ENCODE measurements at regions not wholly inside any gene's neighbourhood (a gene's known extent, or its start where the extent isn't known, plus 50 kb on each side); places are given as distances from the start of the nearest gene placed in this dataset.

DNA sequence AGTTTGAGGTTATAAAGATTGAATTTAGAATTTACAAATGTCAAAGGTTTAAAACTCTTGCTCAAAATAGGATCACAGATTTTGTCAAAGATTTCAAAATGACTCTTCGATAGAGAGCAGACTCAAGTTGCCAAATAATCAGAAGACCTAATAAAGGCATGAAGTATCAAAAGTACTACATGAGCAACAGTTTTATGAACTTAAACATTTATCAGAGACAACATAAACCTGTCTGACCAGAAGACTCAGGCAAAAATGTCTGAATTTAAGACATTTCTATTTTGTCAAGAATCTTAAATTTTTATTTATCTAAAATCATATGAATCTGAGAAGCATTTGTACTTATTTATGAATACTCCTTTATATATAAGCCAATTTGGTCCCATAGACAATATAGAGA, 330.9 kb downstream of the PTPRU start:
- no peaks in the 10 kb centered on the region for H3K4me1 ChIP-seq (ENCODE audit: control insufficient read depth in 1 of 2, insufficient read depth in 1 of 2, low read depth in 1 of 2, low read length in 1 of 2)
- H3K9me3 ChIP-seq = no peaks in the 10 kb centered on the region
- no peaks in the 10 kb centered on the region for H3K36me3 ChIP-seq
- H3K4me3 ChIP-seq (ENCODE audit: low read depth in 1 of 2, low read length in 1 of 2) = no peak overlapping the region
- H3K27ac ChIP-seq = no peak overlapping the region
- TF ChIP-seq, protein P1, sequence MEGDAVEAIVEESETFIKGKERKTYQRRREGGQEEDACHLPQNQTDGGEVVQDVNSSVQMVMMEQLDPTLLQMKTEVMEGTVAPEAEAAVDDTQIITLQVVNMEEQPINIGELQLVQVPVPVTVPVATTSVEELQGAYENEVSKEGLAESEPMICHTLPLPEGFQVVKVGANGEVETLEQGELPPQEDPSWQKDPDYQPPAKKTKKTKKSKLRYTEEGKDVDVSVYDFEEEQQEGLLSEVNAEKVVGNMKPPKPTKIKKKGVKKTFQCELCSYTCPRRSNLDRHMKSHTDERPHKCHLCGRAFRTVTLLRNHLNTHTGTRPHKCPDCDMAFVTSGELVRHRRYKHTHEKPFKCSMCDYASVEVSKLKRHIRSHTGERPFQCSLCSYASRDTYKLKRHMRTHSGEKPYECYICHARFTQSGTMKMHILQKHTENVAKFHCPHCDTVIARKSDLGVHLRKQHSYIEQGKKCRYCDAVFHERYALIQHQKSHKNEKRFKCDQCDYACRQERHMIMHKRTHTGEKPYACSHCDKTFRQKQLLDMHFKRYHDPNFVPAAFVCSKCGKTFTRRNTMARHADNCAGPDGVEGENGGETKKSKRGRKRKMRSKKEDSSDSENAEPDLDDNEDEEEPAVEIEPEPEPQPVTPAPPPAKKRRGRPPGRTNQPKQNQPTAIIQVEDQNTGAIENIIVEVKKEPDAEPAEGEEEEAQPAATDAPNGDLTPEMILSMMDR (IDR thresholded peaks at IDR 0.05) = no peak
- no peaks in the 10 kb centered on the region for H3K27me3 ChIP-seq

DNA sequence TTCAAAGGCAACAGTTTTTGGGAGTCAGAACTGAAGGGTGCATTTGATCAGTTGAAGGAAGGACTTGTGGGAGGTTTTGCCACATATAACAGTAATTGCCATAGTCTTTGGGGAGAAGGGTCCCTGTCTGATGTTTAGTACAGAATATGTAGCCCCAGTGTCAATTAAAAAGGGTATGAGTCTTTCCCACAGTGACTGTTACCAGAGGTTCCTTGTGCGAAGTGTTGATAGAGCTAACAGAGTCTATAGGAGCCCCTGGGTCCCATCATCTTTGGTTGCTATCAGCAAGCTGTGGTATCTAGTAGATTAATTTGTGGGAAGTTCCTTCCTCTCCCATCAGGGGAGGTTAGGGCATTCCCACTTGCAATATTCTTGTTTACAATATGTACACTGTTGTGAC, 329.2 kb downstream of the PTPRU start:
- Histone ChIP-seq H3K27ac (no peak overlapping the region), H3K9me3 (no peaks in the 10 kb centered on the region), H3K4me3 (ENCODE audit: low read depth in 1 of 2, low read length in 1 of 2) (no peak overlapping the region), H3K36me3 (no peaks in the 10 kb centered on the region), H3K27me3 (no peaks in the 10 kb centered on the region), H3K4me1 (ENCODE audit: control insufficient read depth in 1 of 2, insufficient read depth in 1 of 2, low read depth in 1 of 2, low read length in 1 of 2) (no peaks in the 10 kb centered on the region)
- TF ChIP-seq, protein P1 (IDR thresholded peaks at IDR 0.05) = no peak

DNA sequence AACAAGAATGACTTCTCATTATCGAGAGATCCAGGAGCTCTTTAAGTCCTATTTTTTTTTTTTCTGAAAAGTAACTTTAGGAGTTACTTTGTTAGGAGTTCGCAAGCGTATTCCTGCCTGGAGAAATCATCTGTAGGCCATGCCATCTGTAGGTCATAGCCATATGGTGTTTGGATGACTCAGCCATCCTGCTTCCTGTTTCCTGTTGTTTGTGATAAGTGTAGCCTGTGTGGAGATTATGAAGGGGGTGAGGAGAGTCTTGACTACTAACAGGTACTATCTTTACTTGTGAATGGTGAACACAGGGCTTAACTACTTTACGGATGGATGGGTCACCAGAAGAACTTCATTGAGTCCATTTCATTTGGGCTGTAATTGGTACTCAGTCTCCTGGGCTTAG, 327.2 kb downstream of the PTPRU start:
- no peaks in the 10 kb centered on the region for H3K36me3 ChIP-seq
- no peak overlapping the region for H3K4me3 ChIP-seq (ENCODE audit: low read depth in 1 of 2, low read length in 1 of 2)
- H3K27me3 ChIP-seq = no peaks in the 10 kb centered on the region
- TF ChIP-seq, protein P1 (IDR thresholded peaks at IDR 0.05) = no peak
- H3K4me1 ChIP-seq (ENCODE audit: control insufficient read depth in 1 of 2, insufficient read depth in 1 of 2, low read depth in 1 of 2, low read length in 1 of 2) = no peaks in the 10 kb centered on the region
- no peak overlapping the region for H3K27ac ChIP-seq
- H3K9me3 ChIP-seq = no peaks in the 10 kb centered on the region

DNA sequence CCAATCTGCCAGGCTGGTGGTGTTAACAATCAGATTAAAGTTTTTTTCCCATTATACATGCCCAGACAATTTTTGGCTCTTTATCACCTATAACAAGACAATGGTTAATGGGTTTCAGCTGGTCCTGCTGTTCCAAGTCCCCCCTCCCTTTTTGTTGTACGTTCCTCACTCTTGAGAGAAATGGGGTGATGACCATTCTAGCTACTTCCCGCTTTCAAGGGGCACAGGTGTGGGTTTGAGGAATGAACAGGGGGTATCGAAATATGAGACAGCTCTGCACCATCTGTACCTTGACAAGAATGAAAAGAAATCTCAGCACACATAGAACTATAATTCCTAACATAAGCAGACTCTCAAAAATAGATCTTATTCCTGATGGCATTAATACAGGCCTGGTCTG, 326.8 kb downstream of the PTPRU start:
- H3K36me3 ChIP-seq = no peaks in the 10 kb centered on the region
- no peaks in the 10 kb centered on the region for H3K9me3 ChIP-seq
- no peak overlapping the region for H3K27ac ChIP-seq
- H3K27me3 ChIP-seq = no peaks in the 10 kb centered on the region
- no peaks in the 10 kb centered on the region for H3K4me1 ChIP-seq (ENCODE audit: control insufficient read depth in 1 of 2, insufficient read depth in 1 of 2, low read depth in 1 of 2, low read length in 1 of 2)
- TF ChIP-seq, protein P1 (IDR thresholded peaks at IDR 0.05) = no peak
- no peak overlapping the region for H3K4me3 ChIP-seq (ENCODE audit: low read depth in 1 of 2, low read length in 1 of 2)

DNA sequence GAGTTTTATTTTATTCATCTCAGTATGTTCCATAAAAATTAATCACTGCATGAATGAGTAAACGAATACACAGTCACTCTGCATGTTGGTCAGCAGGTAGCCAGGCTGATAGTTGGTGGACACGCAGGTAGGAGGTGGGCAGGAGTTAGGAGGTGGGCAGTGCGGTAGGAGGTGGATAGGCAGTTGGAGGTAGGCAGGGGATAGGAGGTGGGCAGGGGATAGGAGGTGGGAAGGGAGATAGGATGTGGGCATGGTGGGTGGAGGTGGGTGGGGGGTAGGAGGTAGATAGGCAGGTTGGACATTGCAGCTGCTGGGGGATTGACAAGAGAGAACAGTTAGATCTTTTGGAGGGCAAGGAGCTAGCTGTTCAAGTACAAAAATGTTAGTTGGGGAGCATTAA, 322.7 kb downstream of the PTPRU start:
- Histone ChIP-seq H3K27me3 (no peaks in the 10 kb centered on the region), H3K27ac (no peak overlapping the region), H3K4me1 (ENCODE audit: control insufficient read depth in 1 of 2, insufficient read depth in 1 of 2, low read depth in 1 of 2, low read length in 1 of 2) (no peaks in the 10 kb centered on the region), H3K4me3 (ENCODE audit: low read depth in 1 of 2, low read length in 1 of 2) (no peak overlapping the region), H3K9me3 (no peaks in the 10 kb centered on the region), H3K36me3 (no peaks in the 10 kb centered on the region)
- TF ChIP-seq, protein P1 (IDR thresholded peaks at IDR 0.05) = no peak
